ENCODE measurements at regions not wholly inside any gene's neighbourhood (a gene's known extent, or its start where the extent isn't known, plus 50 kb on each side); places are given as distances from the start of the nearest gene placed in this dataset.
A peak's percentile ranks its signal among the peaks of the same experiment; 100 is the strongest.
"Not testable (repeated sequence)": the region's sequence is repeated elsewhere in the genome, so short reads cannot be mapped to it uniquely, and the experiment has no call there.

DNA sequence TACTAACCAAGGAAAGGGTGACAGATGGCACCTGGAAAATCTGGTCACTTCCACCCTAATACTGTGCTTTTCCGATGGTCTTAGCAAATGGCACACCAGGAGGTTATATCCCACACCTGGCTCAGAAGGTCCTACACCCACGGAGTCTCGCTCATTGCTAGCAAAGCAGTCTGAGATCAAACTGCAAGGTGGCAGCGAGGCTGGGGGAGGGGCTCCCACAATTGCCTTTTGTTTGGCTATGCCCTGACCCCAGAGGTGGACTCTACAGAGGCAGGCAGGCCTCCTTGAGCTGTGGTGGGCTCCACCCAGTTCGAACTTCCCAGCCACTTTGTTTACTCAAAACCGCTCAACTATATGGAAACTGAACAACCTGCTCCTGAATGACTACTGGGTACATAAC, 50.3 kb upstream of the UGT2B15 start:
- H3K27ac ChIP-seq (ENCODE audit: low read depth); DNase-seq (ENCODE audit: extremely low spot score); H3K36me3 ChIP-seq (ENCODE audit: insufficient read depth); H3K4me1 ChIP-seq (ENCODE audit: insufficient read depth); H3K4me3 ChIP-seq (ENCODE audit: low read depth, low read length): not testable (repeated sequence)
- WGBS, result 90% methylated on average over 6 of the region's 6 CpGs

DNA sequence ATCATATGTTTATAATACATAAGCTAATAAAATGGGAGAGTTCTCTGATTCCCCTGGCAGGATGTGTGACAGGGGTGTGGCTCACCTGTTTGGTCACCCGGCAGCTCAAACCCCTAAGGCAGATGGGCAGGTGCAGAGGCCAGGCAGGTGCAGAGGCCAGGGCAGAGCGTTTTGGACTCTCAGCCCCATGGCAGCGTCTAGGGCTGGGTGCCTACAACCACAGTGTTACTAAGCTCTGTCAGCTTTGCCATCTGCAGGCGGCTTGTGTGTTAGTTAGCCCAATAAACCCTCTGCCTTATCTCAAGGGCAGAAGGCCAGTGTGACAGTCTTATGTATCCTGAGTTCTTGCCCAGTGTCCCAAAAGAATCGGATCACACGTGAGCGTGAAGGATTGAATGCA, 54.0 kb upstream of the UGT2B15 start:
- WGBS, result 83% methylated on average over 7 of the region's 7 CpGs

DNA sequence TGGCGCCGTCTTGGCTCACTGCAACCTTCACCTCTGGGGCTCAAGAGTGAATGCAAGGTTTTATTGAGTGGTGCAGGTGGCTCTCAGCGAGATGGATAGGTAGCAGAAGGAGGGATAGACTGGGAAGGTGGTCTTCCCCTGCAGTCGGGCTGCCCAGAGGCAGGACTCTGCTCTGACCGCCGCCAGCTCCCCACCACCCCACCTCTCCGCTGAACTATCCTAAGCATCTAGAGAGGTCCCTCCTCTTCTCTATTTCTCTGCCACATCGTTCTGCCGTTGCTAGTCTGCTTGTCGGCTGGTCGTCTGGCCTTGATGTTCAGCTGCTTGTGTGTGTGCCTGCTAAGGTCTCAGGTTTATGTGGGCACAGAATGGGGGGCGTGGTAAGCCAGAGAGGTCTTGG, 54.5 kb upstream of the UGT2B15 start:
- H3K4me1 ChIP-seq (ENCODE audit: insufficient read depth), result no peaks in the 10 kb centered on the region
- H3K27ac ChIP-seq (ENCODE audit: low read depth), result no peak overlapping the region
- no peak for DNase-seq (ENCODE audit: extremely low spot score)
- no peak overlapping the region for H3K4me3 ChIP-seq (ENCODE audit: low read depth, low read length)
- H3K36me3 ChIP-seq (ENCODE audit: insufficient read depth), result no peaks in the 10 kb centered on the region
- WGBS, result 87% methylated on average over 12 of the region's 12 CpGs

More for the DNA sequence above, 54.0 kb upstream of the UGT2B15 start:
- DNase-seq (ENCODE audit: extremely low spot score), result no peak
- no peaks in the 10 kb centered on the region for H3K36me3 ChIP-seq (ENCODE audit: insufficient read depth)
- no peaks in the 10 kb centered on the region for H3K4me1 ChIP-seq (ENCODE audit: insufficient read depth)
- no peak overlapping the region for H3K27ac ChIP-seq (ENCODE audit: low read depth)
- H3K4me3 ChIP-seq (ENCODE audit: low read depth, low read length), result no peak overlapping the region

DNA sequence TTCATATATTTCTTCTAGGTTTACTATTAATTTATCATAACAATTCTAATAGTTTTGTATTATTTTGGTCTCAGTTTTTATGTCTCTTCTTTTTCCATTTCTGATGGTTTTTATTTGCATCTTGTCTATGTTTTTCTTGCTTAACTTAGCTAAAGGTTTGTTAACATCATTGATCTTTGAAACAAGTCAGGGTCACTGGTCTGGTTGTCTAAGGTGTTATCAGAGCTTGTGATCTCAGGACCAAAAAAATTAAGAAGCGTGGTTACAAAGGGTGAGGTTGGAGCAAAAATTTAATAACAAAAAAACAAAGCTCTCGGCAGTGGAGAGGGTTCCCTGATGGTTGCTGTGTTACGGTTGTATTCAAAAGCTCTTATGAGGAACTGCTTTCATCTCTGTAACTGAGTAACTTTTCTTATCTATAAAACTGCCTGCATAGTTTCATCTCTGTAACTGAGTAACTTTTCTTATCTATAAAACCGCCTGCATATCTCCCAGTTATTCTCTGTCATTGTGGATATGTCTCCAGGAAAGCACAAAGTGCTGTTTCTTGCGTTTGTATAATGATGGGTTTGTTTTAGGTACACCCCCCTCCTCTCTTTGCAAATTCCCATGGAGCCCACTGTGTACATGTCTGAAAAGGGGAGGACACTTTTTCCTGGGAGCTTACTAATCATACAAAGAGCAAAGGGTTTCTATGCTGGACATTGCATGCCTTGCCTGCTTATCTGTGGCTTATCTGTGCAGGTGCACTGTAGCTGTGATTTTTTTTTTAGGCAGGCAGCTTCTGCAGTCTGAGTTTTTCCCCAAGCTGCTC, 62.4 kb upstream of the UGT2B15 start:
- WGBS, result 14% methylated on average over 5 of the region's 5 CpGs

DNA sequence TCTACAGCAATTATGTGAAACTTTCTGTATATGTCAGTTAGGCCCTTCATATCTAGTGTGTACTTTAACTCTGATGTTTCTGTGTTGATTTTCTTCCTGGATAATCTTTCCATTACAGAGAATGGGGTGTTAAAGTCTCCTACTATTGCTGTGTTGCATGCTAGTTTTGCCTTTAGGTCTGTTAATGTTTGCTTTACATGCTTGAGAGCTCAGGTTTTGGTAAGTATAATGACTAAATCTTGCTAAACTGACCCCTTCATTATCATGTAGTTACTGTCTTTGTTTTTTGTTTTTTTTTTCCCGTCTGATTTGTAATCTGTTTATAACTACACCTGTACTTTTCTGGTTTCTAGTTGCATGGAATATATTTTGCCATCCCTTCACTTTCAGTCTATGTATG, 63.6 kb upstream of the UGT2B15 start:
- no peak overlapping the region for H3K4me3 ChIP-seq (ENCODE audit: low read depth, low read length)
- H3K27ac ChIP-seq (ENCODE audit: low read depth), result no peak overlapping the region
- no peak for DNase-seq (ENCODE audit: extremely low spot score)
- H3K4me1 ChIP-seq (ENCODE audit: insufficient read depth), result no peaks in the 10 kb centered on the region
- H3K36me3 ChIP-seq (ENCODE audit: insufficient read depth), result no peaks in the 10 kb centered on the region
- 77% methylated on average over 1 of the region's 1 CpG for WGBS

More for the DNA sequence above, 62.4 kb upstream of the UGT2B15 start:
- Histone ChIP-seq H3K27ac (ENCODE audit: low read depth) (no peak overlapping the region), H3K4me1 (ENCODE audit: insufficient read depth) (no peaks in the 10 kb centered on the region), H3K36me3 (ENCODE audit: insufficient read depth) (no peaks in the 10 kb centered on the region), H3K4me3 (ENCODE audit: low read depth, low read length) (no peak overlapping the region)
- peak; percentile 41 for DNase-seq (ENCODE audit: extremely low spot score)

DNA sequence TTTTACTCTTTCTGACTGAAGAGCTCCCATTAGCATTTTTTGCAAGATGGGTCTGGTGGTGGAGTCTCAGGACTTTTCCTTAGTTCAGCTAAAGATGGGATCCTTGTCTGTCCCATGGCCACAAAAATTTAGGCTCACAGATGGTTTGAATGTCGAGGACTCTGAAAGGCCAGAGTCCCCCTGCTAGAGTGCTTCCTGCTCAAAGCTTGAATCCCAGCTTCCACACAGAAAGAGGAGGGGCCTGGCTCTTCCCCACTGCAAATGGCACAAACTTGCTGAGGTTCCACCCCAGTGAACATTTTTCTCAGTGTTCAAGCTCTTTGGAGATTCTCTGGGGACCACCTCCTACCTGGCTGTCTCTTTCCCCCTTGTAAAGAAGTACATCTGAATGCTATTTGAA, 64.7 kb upstream of the UGT2B15 start:
- H3K4me3 ChIP-seq (ENCODE audit: low read depth, low read length), result no peak overlapping the region
- DNase-seq (ENCODE audit: extremely low spot score), result no peak
- no peaks in the 10 kb centered on the region for H3K4me1 ChIP-seq (ENCODE audit: insufficient read depth)
- 74% methylated on average over 1 of the region's 1 CpG for WGBS
- no peaks in the 10 kb centered on the region for H3K36me3 ChIP-seq (ENCODE audit: insufficient read depth)
- no peak overlapping the region for H3K27ac ChIP-seq (ENCODE audit: low read depth)

DNA sequence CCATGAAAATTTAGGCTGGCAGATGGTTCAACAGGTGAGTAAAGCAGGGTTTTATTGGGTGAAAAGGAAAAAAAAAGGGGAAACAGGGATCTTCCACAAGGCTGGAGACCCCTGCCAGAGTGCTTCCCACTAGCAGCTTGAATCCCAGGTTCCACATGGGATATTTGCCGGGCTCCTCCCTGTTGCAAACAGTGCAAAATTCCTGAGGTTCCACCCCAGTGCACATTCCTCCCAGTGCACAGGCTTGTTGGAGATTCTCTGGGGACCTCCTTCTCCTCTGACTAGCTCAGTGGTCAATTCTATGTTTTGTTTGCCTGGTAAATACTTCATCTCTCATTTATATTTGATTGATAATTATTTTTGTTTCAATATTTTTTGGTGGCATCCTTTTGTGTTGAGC, 66.4 kb upstream of the UGT2B15 start:
- no peak for DNase-seq (ENCODE audit: extremely low spot score)
- WGBS, result 89% methylated on average over 1 of the region's 1 CpG
- Histone ChIP-seq H3K4me3 (ENCODE audit: low read depth, low read length) (no peak overlapping the region), H3K36me3 (ENCODE audit: insufficient read depth) (no peaks in the 10 kb centered on the region), H3K27ac (ENCODE audit: low read depth) (no peak overlapping the region), H3K4me1 (ENCODE audit: insufficient read depth) (no peaks in the 10 kb centered on the region)

DNA sequence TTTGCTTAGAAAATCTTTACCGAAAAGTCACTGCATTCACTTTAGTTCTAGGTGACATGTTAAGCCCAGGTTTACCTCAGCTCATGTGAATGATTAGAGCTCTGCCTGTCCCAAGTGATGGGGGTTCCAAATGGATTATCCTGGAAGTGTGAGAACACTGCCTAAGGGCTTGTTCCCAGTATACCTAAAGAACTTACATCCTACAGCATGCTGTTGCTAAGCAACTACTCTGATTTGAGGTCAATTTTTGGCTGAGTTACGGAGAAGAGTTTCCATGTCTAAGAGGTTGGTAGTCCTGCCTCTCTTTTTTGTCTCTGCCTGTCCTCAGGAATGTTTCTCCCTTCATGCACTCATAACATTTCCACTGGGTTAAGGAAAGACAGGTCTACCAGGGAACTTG, 67.6 kb upstream of the UGT2B15 start:
- Histone ChIP-seq H3K36me3 (ENCODE audit: insufficient read depth) (no peaks in the 10 kb centered on the region), H3K4me1 (ENCODE audit: insufficient read depth) (no peaks in the 10 kb centered on the region), H3K27ac (ENCODE audit: low read depth) (no peak overlapping the region), H3K4me3 (ENCODE audit: low read depth, low read length) (no peak overlapping the region)
- WGBS, result 95% methylated on average over 2 of the region's 2 CpGs
- DNase-seq (ENCODE audit: extremely low spot score), result no peak

DNA sequence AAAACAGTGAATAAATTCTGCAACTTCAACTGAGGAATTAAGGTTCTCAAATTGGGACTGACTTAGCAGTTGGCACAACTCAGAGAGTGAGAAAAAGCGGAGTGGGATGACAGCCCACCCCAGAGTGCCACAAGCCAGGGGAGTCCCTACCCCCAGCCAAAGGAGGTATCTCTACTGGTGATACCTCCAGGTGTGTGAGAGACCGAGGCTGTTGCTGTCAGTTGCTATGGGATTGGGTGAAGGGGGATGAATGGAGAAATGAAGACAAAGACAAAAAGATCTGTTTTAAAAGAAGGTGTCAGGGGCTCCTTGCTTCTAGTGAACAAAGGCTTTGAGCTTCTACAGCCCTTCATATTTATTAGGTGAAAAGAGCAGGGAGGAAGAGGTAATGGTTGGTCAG, 71.4 kb upstream of the UGT2B10 start:
- no peak for DNase-seq (ENCODE audit: extremely low spot score)
- Histone ChIP-seq H3K4me1 (ENCODE audit: insufficient read depth) (no peaks in the 10 kb centered on the region), H3K36me3 (ENCODE audit: insufficient read depth) (no peaks in the 10 kb centered on the region), H3K27ac (ENCODE audit: low read depth) (no peak overlapping the region), H3K4me3 (ENCODE audit: low read depth, low read length) (no peak overlapping the region)
- 69% methylated on average over 2 of the region's 2 CpGs for WGBS

DNA sequence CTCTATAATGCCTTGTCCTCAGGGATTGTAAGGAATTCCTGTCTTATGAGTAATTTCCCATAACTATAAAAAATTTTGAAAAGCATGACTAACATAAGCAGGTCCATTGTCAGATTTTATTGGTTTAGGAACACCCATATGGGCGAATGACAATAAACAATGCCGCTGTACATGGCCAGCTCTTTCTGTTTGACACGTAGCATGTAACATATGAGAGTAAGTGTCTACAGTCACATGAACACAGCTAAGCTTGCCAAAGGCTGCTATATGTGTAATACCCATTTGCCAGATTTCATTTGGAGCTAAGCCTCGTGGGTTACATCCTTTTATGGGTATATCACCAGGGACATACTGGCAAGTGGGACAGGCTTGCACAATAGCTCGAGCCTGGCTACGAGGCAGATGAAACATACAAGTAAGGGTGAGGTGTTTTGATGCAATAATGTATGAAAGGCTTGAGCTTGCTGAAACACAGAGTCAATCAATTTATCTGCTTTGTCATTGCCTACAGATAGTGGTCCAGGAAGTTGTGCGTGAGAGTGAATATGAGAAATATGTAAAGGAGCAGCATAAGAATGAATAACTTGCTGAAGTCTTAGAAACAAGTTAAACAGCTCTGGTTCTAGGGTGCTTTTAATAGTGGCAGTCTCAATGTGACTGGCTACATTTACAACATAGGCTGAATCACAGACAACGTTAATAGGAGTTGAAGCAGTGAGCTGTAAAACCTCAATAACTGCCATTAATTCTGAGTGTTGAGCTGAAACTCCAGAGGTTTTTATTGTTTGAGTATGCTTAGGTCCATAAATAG, 67.4 kb upstream of the UGT2B10 start:
- no peak for DNase-seq (ENCODE audit: extremely low spot score)
- 41% methylated on average over 8 of the region's 8 CpGs for WGBS
- Histone ChIP-seq H3K27ac (ENCODE audit: low read depth) (no peak overlapping the region), H3K4me1 (ENCODE audit: insufficient read depth) (no peaks in the 10 kb centered on the region), H3K4me3 (ENCODE audit: low read depth, low read length) (no peak overlapping the region), H3K36me3 (ENCODE audit: insufficient read depth) (no peaks in the 10 kb centered on the region)

DNA sequence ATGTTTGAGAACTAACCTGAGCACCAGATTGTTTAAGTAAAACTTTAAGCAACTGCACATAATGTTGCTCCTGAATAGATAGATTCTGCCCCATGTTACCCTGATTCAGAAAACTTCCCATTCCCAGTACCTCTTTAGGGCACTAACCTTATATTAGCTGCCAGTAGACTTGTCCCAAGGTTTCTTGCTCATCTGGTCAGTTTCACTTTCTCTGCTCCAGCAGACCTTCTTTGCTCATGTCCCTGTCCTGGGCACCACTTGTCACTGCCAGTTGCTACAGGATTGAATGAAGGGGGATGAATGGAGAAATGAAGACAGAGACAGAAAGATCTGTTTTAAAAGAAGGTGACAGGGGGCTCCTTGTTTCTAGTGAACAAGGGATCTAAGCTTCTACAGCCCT, 65.2 kb upstream of the UGT2B10 start:
- no peak for DNase-seq (ENCODE audit: extremely low spot score)
- no peak overlapping the region for H3K4me3 ChIP-seq (ENCODE audit: low read depth, low read length)
- H3K27ac ChIP-seq (ENCODE audit: low read depth), result no peak overlapping the region
- no peaks in the 10 kb centered on the region for H3K36me3 ChIP-seq (ENCODE audit: insufficient read depth)
- no peaks in the 10 kb centered on the region for H3K4me1 ChIP-seq (ENCODE audit: insufficient read depth)

DNA sequence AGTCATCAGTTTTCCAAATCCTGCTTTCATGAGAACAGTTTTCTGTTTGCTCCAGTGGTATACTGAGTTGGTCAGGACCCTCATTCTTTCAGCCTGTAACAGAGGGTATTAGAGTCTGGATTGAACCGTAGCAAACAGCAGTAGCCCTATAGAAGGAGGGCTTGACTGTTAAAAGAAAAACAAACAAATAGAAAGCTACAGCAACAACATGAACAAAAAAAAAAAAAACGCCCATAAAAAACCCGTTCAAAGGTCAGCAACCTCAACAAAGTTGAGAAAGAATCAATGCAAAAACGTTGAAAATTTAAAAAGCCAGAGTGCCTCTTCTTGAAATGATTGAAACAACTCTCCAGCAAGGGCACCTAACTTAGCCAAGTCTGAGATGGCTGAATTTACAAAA, 64.7 kb upstream of the UGT2B10 start:
- Histone ChIP-seq H3K4me1 (ENCODE audit: insufficient read depth) (no peaks in the 10 kb centered on the region), H3K36me3 (ENCODE audit: insufficient read depth) (no peaks in the 10 kb centered on the region), H3K4me3 (ENCODE audit: low read depth, low read length) (no peak overlapping the region), H3K27ac (ENCODE audit: low read depth) (no peak overlapping the region)
- DNase-seq (ENCODE audit: extremely low spot score), result no peak
- WGBS, result 47% methylated on average over 4 of the region's 4 CpGs

DNA sequence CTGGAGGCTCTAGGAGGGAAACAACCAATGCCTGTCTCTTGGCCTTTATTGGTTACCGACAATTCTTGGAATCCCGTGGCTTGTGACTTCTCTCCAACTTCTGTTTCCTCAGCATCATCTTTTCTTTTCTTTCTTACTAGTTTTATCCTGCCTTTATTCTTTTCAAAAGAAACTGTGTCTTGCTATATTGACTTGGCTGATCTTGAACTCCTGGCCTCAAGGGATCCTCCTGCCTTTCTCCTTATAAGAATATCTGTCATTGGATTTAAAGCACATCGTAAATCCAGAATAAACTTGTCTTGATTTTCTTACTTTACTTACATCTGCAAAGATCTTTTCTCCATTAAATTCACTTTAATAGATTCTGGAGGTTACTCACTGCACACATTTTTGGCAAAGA, 49.9 kb upstream of the UGT2B10 start:
- no peak overlapping the region for H3K4me3 ChIP-seq (ENCODE audit: low read depth, low read length)
- no peaks in the 10 kb centered on the region for H3K4me1 ChIP-seq (ENCODE audit: insufficient read depth)
- no peak overlapping the region for H3K27ac ChIP-seq (ENCODE audit: low read depth)
- 91% methylated on average over 3 of the region's 3 CpGs for WGBS
- no peaks in the 10 kb centered on the region for H3K36me3 ChIP-seq (ENCODE audit: insufficient read depth)
- no peak for DNase-seq (ENCODE audit: extremely low spot score)

Measured in urinary bladder (tissue), 3 donors.